ENCODE measurements at regions not wholly inside any gene's neighbourhood (a gene's known extent, or its start where the extent isn't known, plus 50 kb on each side); places are given as distances from the start of the nearest gene placed in this dataset.

DNA sequence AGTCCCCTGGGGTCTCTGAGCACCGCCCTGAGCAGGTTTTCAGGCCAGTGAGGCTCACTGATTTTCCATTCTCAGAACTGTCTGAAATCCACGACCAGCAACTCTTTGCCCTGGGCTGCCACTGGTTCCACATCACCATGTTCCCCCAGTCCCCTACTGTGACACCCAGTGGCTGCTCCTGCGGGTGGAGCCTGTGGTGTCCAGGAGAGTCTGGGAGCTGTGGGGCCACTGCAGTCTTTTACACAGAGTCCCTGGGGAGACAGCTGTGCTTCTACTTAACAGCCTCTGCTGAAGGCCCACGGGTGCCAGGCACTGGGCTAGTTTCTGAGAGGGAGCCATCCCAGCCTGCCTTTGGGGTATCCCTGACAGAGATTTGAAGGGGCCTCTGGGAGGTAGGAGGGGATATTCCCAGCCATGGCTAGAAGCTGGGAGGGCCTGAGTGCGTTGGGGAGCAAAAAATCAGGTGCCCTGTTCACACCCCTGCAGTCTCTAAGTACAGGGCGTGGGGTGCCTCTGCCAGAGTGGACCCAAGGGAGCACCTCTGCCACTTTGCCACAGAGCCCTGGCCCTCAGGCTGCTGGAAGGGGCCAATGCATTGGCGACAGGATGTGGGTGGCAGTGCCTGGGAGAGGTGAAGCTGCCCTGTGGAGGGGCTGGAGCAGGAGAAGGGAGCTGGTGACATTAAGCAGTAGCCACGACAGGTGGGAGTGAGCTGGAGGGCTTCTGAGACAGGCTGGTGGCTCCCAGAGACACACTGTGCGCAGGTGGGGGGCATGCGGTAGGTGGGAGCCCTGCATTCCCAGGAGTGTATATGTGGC, 200.2 kb upstream of the ZNF536 start:
- TF ChIP-seq, protein P1, sequence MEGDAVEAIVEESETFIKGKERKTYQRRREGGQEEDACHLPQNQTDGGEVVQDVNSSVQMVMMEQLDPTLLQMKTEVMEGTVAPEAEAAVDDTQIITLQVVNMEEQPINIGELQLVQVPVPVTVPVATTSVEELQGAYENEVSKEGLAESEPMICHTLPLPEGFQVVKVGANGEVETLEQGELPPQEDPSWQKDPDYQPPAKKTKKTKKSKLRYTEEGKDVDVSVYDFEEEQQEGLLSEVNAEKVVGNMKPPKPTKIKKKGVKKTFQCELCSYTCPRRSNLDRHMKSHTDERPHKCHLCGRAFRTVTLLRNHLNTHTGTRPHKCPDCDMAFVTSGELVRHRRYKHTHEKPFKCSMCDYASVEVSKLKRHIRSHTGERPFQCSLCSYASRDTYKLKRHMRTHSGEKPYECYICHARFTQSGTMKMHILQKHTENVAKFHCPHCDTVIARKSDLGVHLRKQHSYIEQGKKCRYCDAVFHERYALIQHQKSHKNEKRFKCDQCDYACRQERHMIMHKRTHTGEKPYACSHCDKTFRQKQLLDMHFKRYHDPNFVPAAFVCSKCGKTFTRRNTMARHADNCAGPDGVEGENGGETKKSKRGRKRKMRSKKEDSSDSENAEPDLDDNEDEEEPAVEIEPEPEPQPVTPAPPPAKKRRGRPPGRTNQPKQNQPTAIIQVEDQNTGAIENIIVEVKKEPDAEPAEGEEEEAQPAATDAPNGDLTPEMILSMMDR (IDR thresholded peaks at IDR 0.05; ENCODE audit: low read depth, low read length, missing input control): no peak
- TF ChIP-seq YY1 (IDR thresholded peaks at IDR 0.05): no peak
- TF ChIP-seq RAD21 (IDR thresholded peaks at IDR 0.05): no peak
- no peak for TF ChIP-seq TAF1 (conservative IDR thresholded peaks at IDR 0.05)
- TF ChIP-seq, protein P2, sequence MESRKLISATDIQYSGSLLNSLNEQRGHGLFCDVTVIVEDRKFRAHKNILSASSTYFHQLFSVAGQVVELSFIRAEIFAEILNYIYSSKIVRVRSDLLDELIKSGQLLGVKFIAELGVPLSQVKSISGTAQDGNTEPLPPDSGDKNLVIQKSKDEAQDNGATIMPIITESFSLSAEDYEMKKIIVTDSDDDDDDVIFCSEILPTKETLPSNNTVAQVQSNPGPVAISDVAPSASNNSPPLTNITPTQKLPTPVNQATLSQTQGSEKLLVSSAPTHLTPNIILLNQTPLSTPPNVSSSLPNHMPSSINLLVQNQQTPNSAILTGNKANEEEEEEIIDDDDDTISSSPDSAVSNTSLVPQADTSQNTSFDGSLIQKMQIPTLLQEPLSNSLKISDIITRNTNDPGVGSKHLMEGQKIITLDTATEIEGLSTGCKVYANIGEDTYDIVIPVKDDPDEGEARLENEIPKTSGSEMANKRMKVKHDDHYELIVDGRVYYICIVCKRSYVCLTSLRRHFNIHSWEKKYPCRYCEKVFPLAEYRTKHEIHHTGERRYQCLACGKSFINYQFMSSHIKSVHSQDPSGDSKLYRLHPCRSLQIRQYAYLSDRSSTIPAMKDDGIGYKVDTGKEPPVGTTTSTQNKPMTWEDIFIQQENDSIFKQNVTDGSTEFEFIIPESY (IDR thresholded peaks at IDR 0.05): no peak
- no peak for TF ChIP-seq RXRA (IDR thresholded peaks at IDR 0.05)
- TF ChIP-seq, protein P3, sequence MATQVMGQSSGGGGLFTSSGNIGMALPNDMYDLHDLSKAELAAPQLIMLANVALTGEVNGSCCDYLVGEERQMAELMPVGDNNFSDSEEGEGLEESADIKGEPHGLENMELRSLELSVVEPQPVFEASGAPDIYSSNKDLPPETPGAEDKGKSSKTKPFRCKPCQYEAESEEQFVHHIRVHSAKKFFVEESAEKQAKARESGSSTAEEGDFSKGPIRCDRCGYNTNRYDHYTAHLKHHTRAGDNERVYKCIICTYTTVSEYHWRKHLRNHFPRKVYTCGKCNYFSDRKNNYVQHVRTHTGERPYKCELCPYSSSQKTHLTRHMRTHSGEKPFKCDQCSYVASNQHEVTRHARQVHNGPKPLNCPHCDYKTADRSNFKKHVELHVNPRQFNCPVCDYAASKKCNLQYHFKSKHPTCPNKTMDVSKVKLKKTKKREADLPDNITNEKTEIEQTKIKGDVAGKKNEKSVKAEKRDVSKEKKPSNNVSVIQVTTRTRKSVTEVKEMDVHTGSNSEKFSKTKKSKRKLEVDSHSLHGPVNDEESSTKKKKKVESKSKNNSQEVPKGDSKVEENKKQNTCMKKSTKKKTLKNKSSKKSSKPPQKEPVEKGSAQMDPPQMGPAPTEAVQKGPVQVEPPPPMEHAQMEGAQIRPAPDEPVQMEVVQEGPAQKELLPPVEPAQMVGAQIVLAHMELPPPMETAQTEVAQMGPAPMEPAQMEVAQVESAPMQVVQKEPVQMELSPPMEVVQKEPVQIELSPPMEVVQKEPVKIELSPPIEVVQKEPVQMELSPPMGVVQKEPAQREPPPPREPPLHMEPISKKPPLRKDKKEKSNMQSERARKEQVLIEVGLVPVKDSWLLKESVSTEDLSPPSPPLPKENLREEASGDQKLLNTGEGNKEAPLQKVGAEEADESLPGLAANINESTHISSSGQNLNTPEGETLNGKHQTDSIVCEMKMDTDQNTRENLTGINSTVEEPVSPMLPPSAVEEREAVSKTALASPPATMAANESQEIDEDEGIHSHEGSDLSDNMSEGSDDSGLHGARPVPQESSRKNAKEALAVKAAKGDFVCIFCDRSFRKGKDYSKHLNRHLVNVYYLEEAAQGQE (IDR thresholded peaks at IDR 0.05): no peak
- TF ChIP-seq, protein P4, sequence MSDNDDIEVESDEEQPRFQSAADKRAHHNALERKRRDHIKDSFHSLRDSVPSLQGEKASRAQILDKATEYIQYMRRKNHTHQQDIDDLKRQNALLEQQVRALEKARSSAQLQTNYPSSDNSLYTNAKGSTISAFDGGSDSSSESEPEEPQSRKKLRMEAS (IDR thresholded peaks at IDR 0.05): no peak
- TF ChIP-seq EGR1 (IDR thresholded peaks at IDR 0.05; ENCODE audit: low read depth in 2 of 2): no peak
- no peak for TF ChIP-seq GABPA (IDR thresholded peaks at IDR 0.05 in 1 of 2, conservative IDR thresholded peaks at IDR 0.05 in 1 of 2)
- no peak for TF ChIP-seq SP1 (IDR thresholded peaks at IDR 0.05)
- TF ChIP-seq JUND (IDR thresholded peaks at IDR 0.05): no peak
- no peak for TF ChIP-seq FOXA1 (IDR thresholded peaks at IDR 0.05)
- TF ChIP-seq HNF4G (IDR thresholded peaks at IDR 0.05): no peak

Data from liver (tissue), 3 donors.